ENCODE measurements at regions not wholly inside any gene's neighbourhood (a gene's known extent, or its start where the extent isn't known, plus 50 kb on each side); places are given as distances from the start of the nearest gene placed in this dataset.

- no peak for TF ChIP-seq RARB (CRISPR knock-in tag; IDR thresholded peaks at IDR 0.05)
- TF ChIP-seq ARNTL (CRISPR knock-in tag; IDR thresholded peaks at IDR 0.05; ENCODE audit: borderline replicate concordance, low read depth), result no peak
- TF ChIP-seq ZNF70 (CRISPR knock-in tag; IDR thresholded peaks at IDR 0.05), result no peak
- no peak for TF ChIP-seq ZFP30 (CRISPR knock-in tag; IDR thresholded peaks at IDR 0.05)
- TF ChIP-seq TOX (CRISPR knock-in tag; IDR thresholded peaks at IDR 0.05; ENCODE audit: borderline replicate concordance), result no peak
- TF ChIP-seq ZNF565 (CRISPR knock-in tag; conservative IDR thresholded peaks at IDR 0.05; ENCODE audit: low read depth), result no peak
- no peak for TF ChIP-seq GLIS3 (CRISPR knock-in tag; IDR thresholded peaks at IDR 0.05)
- TF ChIP-seq SNAI2 (CRISPR knock-in tag; IDR thresholded peaks at IDR 0.05), result no peak
- no peak for TF ChIP-seq ZNF8 (CRISPR knock-in tag; IDR thresholded peaks at IDR 0.05)
- no peak for ATAC-seq
Measured at GRCh38 chr3:90044084-90044816, 936.8 kb downstream of the EPHA3 start.

GRCh38 chr3:90052425-90052950 is 945.1 kb downstream of the EPHA3 start:
- no peak for ATAC-seq
- TF ChIP-seq BACH2 (CRISPR knock-in tag; IDR thresholded peaks at IDR 0.05; ENCODE audit: borderline replicate concordance), result no peak
- TF ChIP-seq ZNF8 (CRISPR knock-in tag; IDR thresholded peaks at IDR 0.05), result no peak
- no peak for TF ChIP-seq GLIS3 (CRISPR knock-in tag; IDR thresholded peaks at IDR 0.05)
- no peak for TF ChIP-seq ZC3H10 (CRISPR knock-in tag; IDR thresholded peaks at IDR 0.05)
- no peak for TF ChIP-seq TOX (CRISPR knock-in tag; IDR thresholded peaks at IDR 0.05; ENCODE audit: borderline replicate concordance)
- no peak for TF ChIP-seq TCF4 (CRISPR knock-in tag; IDR thresholded peaks at IDR 0.05; ENCODE audit: borderline replicate concordance)
- no peak for TF ChIP-seq CSRNP3 (CRISPR knock-in tag; IDR thresholded peaks at IDR 0.05)
- TF ChIP-seq CREB5 (CRISPR knock-in tag; IDR thresholded peaks at IDR 0.05; ENCODE audit: low read depth), result no peak
- no peak for TF ChIP-seq ZNF565 (CRISPR knock-in tag; conservative IDR thresholded peaks at IDR 0.05; ENCODE audit: low read depth)
- no peak for TF ChIP-seq PPARA (CRISPR knock-in tag; IDR thresholded peaks at IDR 0.05; ENCODE audit: borderline replicate concordance)
- no peak for TF ChIP-seq ZFP3 (CRISPR knock-in tag; IDR thresholded peaks at IDR 0.05)
- no peak for TF ChIP-seq ISL1 (CRISPR knock-in tag; IDR thresholded peaks at IDR 0.05)
- no peak for TF ChIP-seq ZNF70 (CRISPR knock-in tag; IDR thresholded peaks at IDR 0.05)
- no peak for TF ChIP-seq TSHZ2 (CRISPR knock-in tag; IDR thresholded peaks at IDR 0.05)
- TF ChIP-seq ESRRG (CRISPR knock-in tag; IDR thresholded peaks at IDR 0.05), result no peak
- no peak for TF ChIP-seq PATZ1 (CRISPR knock-in tag; IDR thresholded peaks at IDR 0.05; ENCODE audit: borderline replicate concordance)
- TF ChIP-seq ARNTL (CRISPR knock-in tag; IDR thresholded peaks at IDR 0.05; ENCODE audit: borderline replicate concordance, low read depth), result no peak
- TF ChIP-seq OSR1 (CRISPR knock-in tag; IDR thresholded peaks at IDR 0.05), result no peak

- no peak for ATAC-seq
- TF ChIP-seq ZNF565 (CRISPR knock-in tag; conservative IDR thresholded peaks at IDR 0.05; ENCODE audit: low read depth), result no peak
Measured at GRCh38 chr3:90054311-90054710, 946.9 kb downstream of the EPHA3 start.

- TF ChIP-seq RARB (CRISPR knock-in tag; IDR thresholded peaks at IDR 0.05) (no peak), ZFP30 (CRISPR knock-in tag; IDR thresholded peaks at IDR 0.05) (no peak), ZNF8 (CRISPR knock-in tag; IDR thresholded peaks at IDR 0.05) (no peak), PPARA (CRISPR knock-in tag; IDR thresholded peaks at IDR 0.05; ENCODE audit: borderline replicate concordance) (no peak)
- no peak for ATAC-seq
Measured at GRCh38 chr3:90055666-90056065, 948.2 kb downstream of the EPHA3 start.

All from SK-N-SH treated with all-trans-retinoic acid at 6 μM for 48 hours (cell line).